Mucosa of descending colon (tissue), 3 donors: ENCODE measurements at regions not wholly inside any gene's neighbourhood (a gene's known extent, or its start where the extent isn't known, plus 50 kb on each side); places are given as distances from the start of the nearest gene placed in this dataset.

Source experiments
- ATAC-seq: fragments of 200-7000 bp; cut with Tn5 transposase; one replicate; pipeline ENCODE4 v1.9.1; 2020; ENCODE audit warnings: mild to moderate bottlenecking, moderate library complexity
- DNase-seq, 3 donors: peaks; one replicate each; pipeline ENCODE4 v3.0.0-alpha.2; 2020
- H3K36me3 ChIP-seq: fragments of 200-600 bp; one replicate; pipeline ENCODE4 v1.8.0; 2021; ENCODE audit warnings: low read depth, mild to moderate bottlenecking
- H3K4me1 ChIP-seq: fragments of 200-600 bp; one replicate; pipeline ENCODE4 v1.8.0; 2021; ENCODE audit warnings: low read depth, mild to moderate bottlenecking
- H3K4me3 ChIP-seq: fragments of 200-600 bp; one replicate; pipeline ENCODE4 v1.8.0; 2021; ENCODE audit warnings: mild to moderate bottlenecking
- H3K9me3 ChIP-seq: fragments of 200-600 bp; one replicate; pipeline ENCODE4 v1.8.0; 2021; ENCODE audit warnings: mild to moderate bottlenecking
- CTCF ChIP-seq: fragments of 200-600 bp; IDR thresholded peaks from one replicate; pipeline ENCODE4 v1.8.0; 2022; ENCODE audit warnings: antibody characterized with exemption, mild to moderate bottlenecking
- intact Hi-C, 2 donors: fragments of 100-400 bp; cut with DNase I in 1 of 2; cut with micrococcal nuclease in 1 of 2; formaldehyde crosslinking; loops; one replicate each; pipeline versions ENCODE4 v1.11.0 to v1.11.1; 2022; cut with DNase I, micrococcal nuclease
- donor health status: DM: no; HTN: no; CAD: no; lungs with moderate emphysema.
- donor health status: DM: no; HTN: no; CAD: no.
- donor health status: DM: no; HTN: yes; CAD: no.

- intact Hi-C loops = no loop called here
- H3K4me1 ChIP-seq = no peaks in the 10 kb centered on the region
- no peaks in the 10 kb centered on the region for H3K36me3 ChIP-seq
Measured at GRCh38 chr13:85347251-85347650, 452.0 kb downstream of the SLITRK6 start.

GRCh38 chr13:85334187-85334586, 465.0 kb downstream of the SLITRK6 start:
- no peak for DNase-seq
- ATAC-seq = no peak
- Histone ChIP-seq H3K9me3 (peaks cover 4% of the 10 kb centered on the region), H3K4me3 (no peak overlapping the region), H3K36me3 (no peaks in the 10 kb centered on the region), H3K4me1 (no peaks in the 10 kb centered on the region)
- intact Hi-C loops = no loop called here
- TF ChIP-seq CTCF = no peak

More at GRCh38 chr13:85347251-85347650, 452.0 kb downstream of the SLITRK6 start:
- ATAC-seq = no peak
- TF ChIP-seq CTCF = no peak
- no peaks in the 10 kb centered on the region for H3K9me3 ChIP-seq
- H3K4me3 ChIP-seq = no peak overlapping the region
- no peak for DNase-seq

- ATAC-seq (no peak), DNase-seq (no peak)
- Histone ChIP-seq H3K4me3 (no peak overlapping the region), H3K4me1 (no peaks in the 10 kb centered on the region), H3K36me3 (no peaks in the 10 kb centered on the region), H3K9me3 (no peaks in the 10 kb centered on the region)
- intact Hi-C loops = no loop called here
- TF ChIP-seq CTCF = no peak
Measured at GRCh38 chr13:85333506-85334020, 465.7 kb downstream of the SLITRK6 start.

GRCh38 chr13:85332615-85333014, 466.6 kb downstream of the SLITRK6 start:
- DNase-seq (no peak), ATAC-seq (no peak)
- Histone ChIP-seq H3K9me3 (no peaks in the 10 kb centered on the region), H3K36me3 (no peaks in the 10 kb centered on the region), H3K4me3 (no peak overlapping the region), H3K4me1 (no peaks in the 10 kb centered on the region)
- no peak for TF ChIP-seq CTCF
- intact Hi-C loops = no loop called here

GRCh38 chr13:85321734-85322133, 477.5 kb downstream of the SLITRK6 start:
- no peak for DNase-seq
- no peak for ATAC-seq
- intact Hi-C loops = no loop called here
- no peak overlapping the region for H3K4me3 ChIP-seq
- H3K4me1 ChIP-seq = no peaks in the 10 kb centered on the region
- H3K9me3 ChIP-seq = no peaks in the 10 kb centered on the region
- no peaks in the 10 kb centered on the region for H3K36me3 ChIP-seq
- TF ChIP-seq CTCF = no peak

- no peaks in the 10 kb centered on the region for H3K9me3 ChIP-seq
- no peaks in the 10 kb centered on the region for H3K4me1 ChIP-seq
- no peak for ATAC-seq
- intact Hi-C loops = no loop called here
- no peak for TF ChIP-seq CTCF
- H3K36me3 ChIP-seq = no peaks in the 10 kb centered on the region
- no peak overlapping the region for H3K4me3 ChIP-seq
- no peak for DNase-seq
Measured at GRCh38 chr13:85317781-85318180, 481.4 kb downstream of the SLITRK6 start.
